ENCODE measurements at regions not wholly inside any gene's neighbourhood (a gene's known extent, or its start where the extent isn't known, plus 50 kb on each side); places are given as distances from the start of the nearest gene placed in this dataset.

GRCh38 chr10:109784236-109784635, 139.1 kb downstream of the XPNPEP1 start:
- TF ChIP-seq POLR2AphosphoS5 (IDR thresholded peaks at IDR 0.05; ENCODE audit: low read depth, low read length): no peak
- no peak for TF ChIP-seq CTCF (IDR thresholded peaks at IDR 0.05)

All from Panc1 (cell line).